NB4 (cell line): ENCODE measurements at regions not wholly inside any gene's neighbourhood (a gene's known extent, or its start where the extent isn't known, plus 50 kb on each side); places are given as distances from the start of the nearest gene placed in this dataset.

Experiments
- MYC ChIP-seq: IDR thresholded peaks from 2 replicates; pipeline ENCODE4 v1.6.1; 2011; ENCODE audit warnings: low read depth, low read length
- TF ChIP-seq, protein P1 (sequence below): IDR thresholded peaks from one replicate; pipeline ENCODE4 v1.5.1; 2012; ENCODE audit warnings: low read depth, low read length

DNA sequence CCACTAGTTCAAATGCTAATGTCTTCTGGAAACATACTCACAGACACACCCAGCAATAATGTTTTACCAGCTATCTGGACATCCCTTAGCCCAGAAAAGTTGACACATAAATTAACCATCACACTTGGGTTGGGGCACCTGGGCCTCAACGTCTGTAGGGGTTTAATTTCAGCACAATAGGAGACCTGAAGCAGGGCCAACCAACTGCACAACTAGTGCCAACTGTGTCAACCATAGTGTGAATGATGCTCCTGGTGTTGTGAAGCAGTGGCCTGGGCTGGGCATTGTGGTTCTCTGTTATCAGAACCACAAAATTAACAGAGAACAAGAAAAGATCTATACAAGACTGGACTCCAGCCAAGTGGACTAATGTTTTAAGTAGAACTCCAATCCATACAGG, 106.7 kb upstream of the PPM1H start:
- TF ChIP-seq MYC: no peak
- TF ChIP-seq, protein P1, sequence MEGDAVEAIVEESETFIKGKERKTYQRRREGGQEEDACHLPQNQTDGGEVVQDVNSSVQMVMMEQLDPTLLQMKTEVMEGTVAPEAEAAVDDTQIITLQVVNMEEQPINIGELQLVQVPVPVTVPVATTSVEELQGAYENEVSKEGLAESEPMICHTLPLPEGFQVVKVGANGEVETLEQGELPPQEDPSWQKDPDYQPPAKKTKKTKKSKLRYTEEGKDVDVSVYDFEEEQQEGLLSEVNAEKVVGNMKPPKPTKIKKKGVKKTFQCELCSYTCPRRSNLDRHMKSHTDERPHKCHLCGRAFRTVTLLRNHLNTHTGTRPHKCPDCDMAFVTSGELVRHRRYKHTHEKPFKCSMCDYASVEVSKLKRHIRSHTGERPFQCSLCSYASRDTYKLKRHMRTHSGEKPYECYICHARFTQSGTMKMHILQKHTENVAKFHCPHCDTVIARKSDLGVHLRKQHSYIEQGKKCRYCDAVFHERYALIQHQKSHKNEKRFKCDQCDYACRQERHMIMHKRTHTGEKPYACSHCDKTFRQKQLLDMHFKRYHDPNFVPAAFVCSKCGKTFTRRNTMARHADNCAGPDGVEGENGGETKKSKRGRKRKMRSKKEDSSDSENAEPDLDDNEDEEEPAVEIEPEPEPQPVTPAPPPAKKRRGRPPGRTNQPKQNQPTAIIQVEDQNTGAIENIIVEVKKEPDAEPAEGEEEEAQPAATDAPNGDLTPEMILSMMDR: no peak
